ENCODE measurements at regions not wholly inside any gene's neighbourhood (a gene's known extent, or its start where the extent isn't known, plus 50 kb on each side); places are given as distances from the start of the nearest gene placed in this dataset.

DNA sequence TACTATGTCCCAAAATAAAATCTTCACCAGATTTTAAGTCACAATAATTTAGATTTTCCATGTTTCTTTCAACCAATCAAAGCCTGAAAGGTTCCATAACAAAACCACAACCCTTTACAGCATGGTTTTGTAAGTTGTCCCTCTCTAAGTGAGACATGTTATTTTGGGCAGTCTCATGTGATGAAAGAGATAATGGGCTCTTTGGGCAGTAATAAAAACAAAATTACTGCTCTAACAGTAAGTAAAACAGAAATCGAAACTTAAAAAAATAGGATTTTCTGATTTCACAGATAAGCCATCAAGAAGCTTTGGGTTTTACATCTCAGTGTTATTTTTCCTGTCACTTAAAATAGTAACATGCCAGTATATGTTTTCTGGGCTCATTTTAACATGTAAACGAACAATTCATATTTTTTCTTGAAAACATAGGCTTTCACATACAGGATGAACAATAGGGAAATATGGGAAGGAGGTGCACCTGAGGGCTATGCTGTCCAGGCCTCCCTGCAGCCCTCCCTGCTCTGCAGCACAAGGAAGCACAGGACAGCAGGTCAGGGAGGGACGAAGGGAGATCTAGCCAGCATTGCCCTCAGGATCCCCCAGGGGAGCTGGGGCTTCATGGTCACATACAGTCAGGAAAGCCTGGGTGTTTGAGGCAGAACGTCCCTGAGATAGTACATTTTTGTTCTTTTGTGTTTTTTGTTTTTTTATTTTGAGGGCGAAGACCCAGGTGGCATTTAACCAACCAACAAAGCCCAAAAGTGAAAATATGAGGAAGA lies 157.4 kb downstream of the SHOX2 start:
- Histone ChIP-seq H3K27ac (ENCODE audit: low read length) (no peak overlapping the region), H3K4me2 (ENCODE audit: insufficient read depth, low read length) (no peak overlapping the region), H3K4me3 (ENCODE audit: low read depth in 1 of 2, low read length in 2 of 2) (no peak overlapping the region), H2AFZ (ENCODE audit: low read depth, low read length) (no peak overlapping the region), H3K27me3 (ENCODE audit: insufficient read depth, low read length, poor library complexity) (no peaks in the 10 kb centered on the region), H4K20me1 (ENCODE audit: insufficient read depth, low read length) (no peaks in the 10 kb centered on the region), H3K79me2 (ENCODE audit: insufficient read depth, low read length) (no peaks in the 10 kb centered on the region), H3K9ac (ENCODE audit: low read depth, low read length) (no peak overlapping the region), H3K4me1 (ENCODE audit: insufficient read depth, low read length) (no peaks in the 10 kb centered on the region), H3K9me3 (ENCODE audit: insufficient read depth, low read length, severe bottlenecking) (no peaks in the 10 kb centered on the region), H3K36me3 (ENCODE audit: insufficient read depth, low read length) (no peaks in the 10 kb centered on the region)
- DNase-seq (no peak), ATAC-seq (ENCODE audit: insufficient read depth, low read depth) (no peak)
- TF ChIP-seq CTCF (IDR thresholded peaks at IDR 0.05; ENCODE audit: borderline replicate concordance, extremely low read depth, low read length, poor library complexity, severe bottlenecking) (no peak), EZH2 (IDR thresholded peaks at IDR 0.05; ENCODE audit: borderline replicate concordance, low read depth, low read length, severe bottlenecking) (no peak)

DNA sequence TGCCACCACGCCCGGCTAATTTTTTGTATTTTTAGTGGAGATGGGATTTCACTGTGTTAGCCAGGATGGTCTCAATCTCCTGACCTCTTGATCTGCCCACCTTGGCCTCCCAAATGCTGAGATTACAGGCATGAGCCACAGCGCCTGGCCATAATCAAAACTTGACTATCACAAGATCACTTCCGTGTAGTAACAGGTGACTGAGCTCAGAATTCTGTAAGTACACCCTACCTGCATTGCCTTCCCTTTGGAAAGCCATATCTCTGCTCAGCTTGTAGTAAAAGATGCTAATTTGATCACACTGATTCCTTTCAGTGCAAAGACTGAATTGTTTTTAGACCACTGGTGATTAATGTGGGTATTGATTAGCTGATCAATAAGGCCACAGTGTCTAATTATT lies 167.1 kb downstream of the SHOX2 start:
- Histone ChIP-seq H3K9ac (ENCODE audit: low read depth, low read length) (no peak overlapping the region), H3K36me3 (ENCODE audit: insufficient read depth, low read length) (no peaks in the 10 kb centered on the region), H2AFZ (ENCODE audit: low read depth, low read length) (no peak overlapping the region), H3K4me3 (ENCODE audit: low read depth in 1 of 2, low read length in 2 of 2) (no peak overlapping the region), H4K20me1 (ENCODE audit: insufficient read depth, low read length) (no peaks in the 10 kb centered on the region), H3K27me3 (ENCODE audit: insufficient read depth, low read length, poor library complexity) (no peaks in the 10 kb centered on the region), H3K4me2 (ENCODE audit: insufficient read depth, low read length) (no peak overlapping the region), H3K27ac (ENCODE audit: low read length) (no peak overlapping the region), H3K4me1 (ENCODE audit: insufficient read depth, low read length) (no peaks in the 10 kb centered on the region), H3K9me3 (ENCODE audit: insufficient read depth, low read length, severe bottlenecking) (no peaks in the 10 kb centered on the region), H3K79me2 (ENCODE audit: insufficient read depth, low read length) (no peaks in the 10 kb centered on the region)
- DNase-seq (no peak), ATAC-seq (ENCODE audit: insufficient read depth, low read depth) (no peak)
- TF ChIP-seq CTCF (IDR thresholded peaks at IDR 0.05; ENCODE audit: borderline replicate concordance, extremely low read depth, low read length, poor library complexity, severe bottlenecking), result no peak
- TF ChIP-seq EZH2 (IDR thresholded peaks at IDR 0.05; ENCODE audit: borderline replicate concordance, low read depth, low read length, severe bottlenecking), result no peak

- Histone ChIP-seq H3K79me2 (ENCODE audit: insufficient read depth, low read length) (no peaks in the 10 kb centered on the region), H3K4me3 (ENCODE audit: low read depth in 1 of 2, low read length in 2 of 2) (no peak overlapping the region), H3K9me3 (ENCODE audit: insufficient read depth, low read length, severe bottlenecking) (no peaks in the 10 kb centered on the region), H3K4me1 (ENCODE audit: insufficient read depth, low read length) (no peaks in the 10 kb centered on the region), H4K20me1 (ENCODE audit: insufficient read depth, low read length) (no peaks in the 10 kb centered on the region), H2AFZ (ENCODE audit: low read depth, low read length) (no peak overlapping the region), H3K4me2 (ENCODE audit: insufficient read depth, low read length) (no peak overlapping the region), H3K27ac (ENCODE audit: low read length) (no peak overlapping the region), H3K9ac (ENCODE audit: low read depth, low read length) (no peak overlapping the region), H3K36me3 (ENCODE audit: insufficient read depth, low read length) (no peaks in the 10 kb centered on the region), H3K27me3 (ENCODE audit: insufficient read depth, low read length, poor library complexity) (no peaks in the 10 kb centered on the region)
- TF ChIP-seq EZH2 (IDR thresholded peaks at IDR 0.05; ENCODE audit: borderline replicate concordance, low read depth, low read length, severe bottlenecking) (no peak), CTCF (IDR thresholded peaks at IDR 0.05; ENCODE audit: borderline replicate concordance, extremely low read depth, low read length, poor library complexity, severe bottlenecking) (no peak)
- ATAC-seq (ENCODE audit: insufficient read depth, low read depth), result no peak
- DNase-seq, result no peak
These were observed 168.0 kb downstream of the SHOX2 start for GRCh38 chr3:157938154-157938779.
